ENCODE measurements at regions not wholly inside any gene's neighbourhood (a gene's known extent, or its start where the extent isn't known, plus 50 kb on each side); places are given as distances from the start of the nearest gene placed in this dataset.

DNA sequence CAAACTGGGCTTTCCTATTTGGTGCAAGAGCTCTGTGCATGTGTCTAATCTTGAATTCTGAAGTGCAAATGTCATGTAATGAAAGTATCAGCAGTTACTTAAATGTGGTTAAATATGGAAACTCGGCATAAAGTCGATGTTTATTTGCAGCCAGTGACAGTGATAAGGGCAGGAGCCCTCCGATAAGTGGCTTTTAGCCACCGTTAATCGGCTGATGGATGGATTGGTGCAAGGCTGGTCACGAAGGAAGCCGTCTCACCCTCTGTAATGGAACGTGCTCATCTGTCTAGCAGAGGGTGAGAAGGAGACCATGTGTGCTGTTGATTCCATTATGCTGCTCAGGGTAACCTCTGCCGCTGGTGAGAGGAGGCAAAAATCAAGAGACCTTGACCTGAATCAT lies 121.8 kb upstream of the PAX6 start:
- TF ChIP-seq CTCF (conservative IDR thresholded peaks at IDR 0.05; ENCODE audit: low read length): no peak
- no peak for TF ChIP-seq EZH2phosphoT487 (IDR thresholded peaks at IDR 0.05; ENCODE audit: borderline replicate concordance)

Measured in Loucy (cell line).